ENCODE measurements at regions not wholly inside any gene's neighbourhood (a gene's known extent, or its start where the extent isn't known, plus 50 kb on each side); places are given as distances from the start of the nearest gene placed in this dataset.
"Not testable (repeated sequence)": the region's sequence is repeated elsewhere in the genome, so short reads cannot be mapped to it uniquely, and the experiment has no call there.

GRCh38 chr9:39463696-39464095, 108.2 kb downstream of the SPATA31A1 start:
- DNase-seq, result not testable (repeated sequence)

GRCh38 chr9:39464122-39464777, 108.8 kb downstream of the SPATA31A1 start:
- DNase-seq, result peak; percentile 28 to 42

GRCh38 chr9:39474499-39474898, 119.0 kb downstream of the SPATA31A1 start:
- not testable (repeated sequence) for DNase-seq

GRCh38 chr9:39483073-39483472, 127.6 kb downstream of the SPATA31A1 start:
- not testable (repeated sequence) for DNase-seq

GRCh38 chr9:39483880-39484279, 128.4 kb downstream of the SPATA31A1 start:
- not testable (repeated sequence) for DNase-seq

GRCh38 chr9:39484292-39484691, 128.8 kb downstream of the SPATA31A1 start:
- not testable (repeated sequence) for DNase-seq

GRCh38 chr9:39487477-39487876, 132.0 kb downstream of the SPATA31A1 start:
- not testable (repeated sequence) for DNase-seq

GRCh38 chr9:39496248-39496647, 140.8 kb downstream of the SPATA31A1 start:
- not testable (repeated sequence) for DNase-seq

- DNase-seq, result not testable (repeated sequence)
These were observed 147.7 kb downstream of the SPATA31A1 start for GRCh38 chr9:39503178-39503577.

GRCh38 chr9:39527387-39528029, 172.0 kb downstream of the SPATA31A1 start:
- DNase-seq, result not testable (repeated sequence)

GRCh38 chr9:39532597-39532996, 177.1 kb downstream of the SPATA31A1 start:
- DNase-seq, result not testable (repeated sequence)

GRCh38 chr9:39533001-39533762, 177.7 kb downstream of the SPATA31A1 start:
- DNase-seq, result not testable (repeated sequence)

GRCh38 chr9:39533763-39534548, 178.5 kb downstream of the SPATA31A1 start:
- DNase-seq, result not testable (repeated sequence)

GRCh38 chr9:39534897-39535296, 179.4 kb downstream of the SPATA31A1 start:
- DNase-seq, result not testable (repeated sequence)

- not testable (repeated sequence) for DNase-seq
These were observed 186.7 kb downstream of the SPATA31A1 start for GRCh38 chr9:39542157-39542556.

GRCh38 chr9:39545079-39545478, 189.6 kb downstream of the SPATA31A1 start:
- not testable (repeated sequence) for DNase-seq

- not testable (repeated sequence) for DNase-seq
These were observed 195.1 kb downstream of the SPATA31A1 start for GRCh38 chr9:39550573-39550972.

- DNase-seq, result not testable (repeated sequence)
These were observed 196.1 kb downstream of the SPATA31A1 start for GRCh38 chr9:39551544-39551943.

- DNase-seq, result not testable (repeated sequence)
These were observed 196.9 kb downstream of the SPATA31A1 start for GRCh38 chr9:39552242-39552881.

- not testable (repeated sequence) for DNase-seq
These were observed 198.9 kb downstream of the SPATA31A1 start for GRCh38 chr9:39554352-39554751.

- peak; percentile 28 to 39 for DNase-seq
These were observed 203.9 kb downstream of the SPATA31A1 start for GRCh38 chr9:39559384-39559783.

- not testable (repeated sequence) for DNase-seq
These were observed 211.3 kb downstream of the SPATA31A1 start for GRCh38 chr9:39566782-39567181.

All from Kasumi-1 (cell line).